Stomach (tissue), 8 donors: ENCODE measurements at regions not wholly inside any gene's neighbourhood (a gene's known extent, or its start where the extent isn't known, plus 50 kb on each side); places are given as distances from the start of the nearest gene placed in this dataset.

Experiments
- DNase-seq, 2 donors: peaks; one replicate each; pipeline versions ENCODE4 v3.0.0 to v3.0.0-alpha.2; 2013 to 2019
- H3K27ac ChIP-seq, 5 donors: fragments of 200-600 bp in 4 of 5; sonication (generic) in 4 of 5; one replicate each; pipeline ENCODE4 v1.5.1; 2013 to 2019; ENCODE audit warnings: mild to moderate bottlenecking in 1 of 5, moderate library complexity in 1 of 5
- H3K27me3 ChIP-seq, 3 donors: fragments of 200-600 bp; sonication (generic); one replicate each; pipeline ENCODE4 v1.5.1; 2017 to 2019; ENCODE audit warnings: mixed run types in 1 of 3
- H3K36me3 ChIP-seq, 4 donors: fragments of 200-600 bp; sonication (generic); 1 replicate in 3 of 4; 2 replicates in 1 of 4; pipeline ENCODE4 v1.5.1; 2016 to 2019
- H3K4me1 ChIP-seq, 4 donors: fragments of 200-600 bp; sonication (generic); one replicate each; pipeline ENCODE4 v1.5.1; 2016 to 2019
- H3K4me3 ChIP-seq, 4 donors: fragments of 200-600 bp; sonication (generic) in 3 of 4; one replicate each; pipeline ENCODE4 v1.5.1; 2016 to 2019; ENCODE audit warnings: mild to moderate bottlenecking in 1 of 4
- H3K9me3 ChIP-seq, 4 donors: fragments of 200-600 bp; sonication (generic); one replicate each; pipeline ENCODE4 v1.5.1; 2016 to 2019
- EP300 ChIP-seq: sonication (generic); formaldehyde crosslinking; IDR thresholded peaks from one replicate; pipeline ENCODE4 v1.6.1; 2017; ENCODE audit warnings: antibody characterized with exemption
- POLR2A ChIP-seq, 4 donors: fragments of 450-650 bp; IDR thresholded peaks; one replicate each; pipeline ENCODE4 v1.6.1; 2016; ENCODE audit warnings: antibody characterized with exemption in 4 of 4, control low read depth in 2 of 4, mild to moderate bottlenecking in 1 of 4, moderate library complexity in 1 of 4
- POLR2AphosphoS5 ChIP-seq, 3 donors: sonication (generic); formaldehyde crosslinking; IDR thresholded peaks; one replicate each; pipeline ENCODE4 v1.6.1; 2016; ENCODE audit warnings: antibody characterized with exemption in 3 of 3
- WGBS, 5 donors: extraction: QIAGEN DNeasy Blood & Tissue Kit in 3 of 5; methylation state at CpG; one replicate each; pipeline versions ENCODE4 v1.1.5 to v1.1.7; 2013 to 2018; 5-methylcytosine and 5-hydroxymethylcytosine counted together
- intact Hi-C: fragments of 100-400 bp; cut with DNase I; formaldehyde crosslinking; loops from one replicate; pipeline ENCODE4 v1.15.1; 2023; ENCODE audit warnings: low total_unique reads
- TF ChIP-seq, protein P1 (sequence below), 7 experiments: fragments of 450-650 bp in 4 of 7; fragments of 200-600 bp in 3 of 7; sonication (generic) in 3 of 7; IDR thresholded peaks; one replicate each; pipeline ENCODE4 v1.5.1; 2016 to 2019; ENCODE audit warnings: antibody characterized with exemption in 7 of 7, control low read depth in 2 of 7, mild to moderate bottlenecking in 1 of 7
- donor health status: healthy with polysubstance abuse.
- donor health status: Bipolar disorder and iron deficiency.
- donor health status: healthy.

DNA sequence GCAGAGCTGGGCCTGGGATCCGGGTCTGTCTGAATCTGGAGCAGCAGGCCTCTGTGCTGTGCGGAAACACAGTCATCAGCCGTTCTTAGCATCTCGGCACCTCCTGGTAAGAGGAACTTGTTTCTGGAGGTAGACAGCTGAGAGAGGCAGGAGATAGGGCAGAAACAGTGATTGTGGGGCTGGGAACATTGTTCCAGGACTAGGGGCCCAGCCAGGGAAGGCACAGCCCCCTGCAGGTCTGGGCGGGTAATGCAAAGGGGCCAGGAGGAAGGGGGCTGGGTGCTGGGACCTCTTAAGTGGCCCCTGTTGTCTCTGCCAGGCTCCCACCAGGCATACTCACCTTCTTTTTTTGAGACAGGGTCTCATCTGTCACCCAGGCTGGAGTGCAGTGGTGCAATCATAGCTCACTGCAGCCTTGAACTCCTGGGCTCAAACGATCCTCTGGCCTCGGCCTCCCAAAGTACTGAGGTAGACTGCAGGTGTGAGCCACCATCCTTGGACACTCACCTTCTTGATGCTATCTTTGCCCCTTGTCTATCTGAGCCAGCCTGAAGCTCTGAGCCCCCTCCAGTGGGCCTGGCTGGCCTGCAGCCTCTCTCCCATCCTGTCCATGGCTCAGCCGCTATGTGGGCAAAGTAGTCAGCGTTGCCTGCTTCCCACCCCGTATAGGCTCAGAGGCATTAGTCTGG is 134.3 kb upstream of the ZBTB40 start:
- intact Hi-C loops: no loop called here
- no peak for DNase-seq
- TF ChIP-seq EP300: no peak
- TF ChIP-seq, protein P1, sequence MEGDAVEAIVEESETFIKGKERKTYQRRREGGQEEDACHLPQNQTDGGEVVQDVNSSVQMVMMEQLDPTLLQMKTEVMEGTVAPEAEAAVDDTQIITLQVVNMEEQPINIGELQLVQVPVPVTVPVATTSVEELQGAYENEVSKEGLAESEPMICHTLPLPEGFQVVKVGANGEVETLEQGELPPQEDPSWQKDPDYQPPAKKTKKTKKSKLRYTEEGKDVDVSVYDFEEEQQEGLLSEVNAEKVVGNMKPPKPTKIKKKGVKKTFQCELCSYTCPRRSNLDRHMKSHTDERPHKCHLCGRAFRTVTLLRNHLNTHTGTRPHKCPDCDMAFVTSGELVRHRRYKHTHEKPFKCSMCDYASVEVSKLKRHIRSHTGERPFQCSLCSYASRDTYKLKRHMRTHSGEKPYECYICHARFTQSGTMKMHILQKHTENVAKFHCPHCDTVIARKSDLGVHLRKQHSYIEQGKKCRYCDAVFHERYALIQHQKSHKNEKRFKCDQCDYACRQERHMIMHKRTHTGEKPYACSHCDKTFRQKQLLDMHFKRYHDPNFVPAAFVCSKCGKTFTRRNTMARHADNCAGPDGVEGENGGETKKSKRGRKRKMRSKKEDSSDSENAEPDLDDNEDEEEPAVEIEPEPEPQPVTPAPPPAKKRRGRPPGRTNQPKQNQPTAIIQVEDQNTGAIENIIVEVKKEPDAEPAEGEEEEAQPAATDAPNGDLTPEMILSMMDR (IDR thresholded peaks at IDR 0.05): peak in 3 of 7 experiments; percentile 17 to 37 (median 26)
- no peak for TF ChIP-seq POLR2A (IDR thresholded peaks at IDR 0.05)
- no peak for TF ChIP-seq POLR2AphosphoS5 (IDR thresholded peaks at IDR 0.05)
- Histone ChIP-seq H3K4me1 (no peaks in the 10 kb centered on the region), H3K9me3 (no peaks in the 10 kb centered on the region), H3K4me3 (no peak overlapping the region), H3K27ac (no peak overlapping the region), H3K27me3 (peaks cover 0 to 50% (median 11%) of the 10 kb centered on the region in 3 donors), H3K36me3 (no peaks in the 10 kb centered on the region)
- WGBS, 5 donors: 74 to 85% (median 80%) methylated on average over 8 to 10 of the region's 10 CpGs

DNA sequence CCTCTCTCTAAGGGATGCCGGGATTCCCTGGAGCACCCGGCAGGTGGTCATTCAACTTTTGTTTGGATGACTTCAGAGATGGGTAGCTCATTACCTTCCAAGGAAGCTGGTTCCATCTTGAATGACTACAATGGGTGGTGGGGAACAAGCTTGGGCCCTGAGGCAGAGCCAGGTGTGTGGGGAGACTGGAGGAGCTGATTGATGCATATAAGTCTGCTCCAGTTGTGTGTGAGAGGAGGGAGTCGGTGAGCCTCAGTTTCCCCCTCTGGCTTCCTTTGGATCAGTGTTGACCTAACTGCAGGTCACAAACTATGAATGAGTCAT is 133.8 kb upstream of the ZBTB40 start:
- Histone ChIP-seq H3K4me3 (no peak overlapping the region), H3K27me3 (peaks cover 0 to 50% (median 11%) of the 10 kb centered on the region in 3 donors), H3K36me3 (no peaks in the 10 kb centered on the region), H3K4me1 (no peaks in the 10 kb centered on the region), H3K9me3 (no peaks in the 10 kb centered on the region), H3K27ac (no peak overlapping the region)
- intact Hi-C loops: no loop called here
- no peak for TF ChIP-seq POLR2AphosphoS5 (IDR thresholded peaks at IDR 0.05)
- 83 to 94% (median 92%) methylated on average over 3 of the region's 3 CpGs for WGBS, 5 donors
- DNase-seq: no peak

DNA sequence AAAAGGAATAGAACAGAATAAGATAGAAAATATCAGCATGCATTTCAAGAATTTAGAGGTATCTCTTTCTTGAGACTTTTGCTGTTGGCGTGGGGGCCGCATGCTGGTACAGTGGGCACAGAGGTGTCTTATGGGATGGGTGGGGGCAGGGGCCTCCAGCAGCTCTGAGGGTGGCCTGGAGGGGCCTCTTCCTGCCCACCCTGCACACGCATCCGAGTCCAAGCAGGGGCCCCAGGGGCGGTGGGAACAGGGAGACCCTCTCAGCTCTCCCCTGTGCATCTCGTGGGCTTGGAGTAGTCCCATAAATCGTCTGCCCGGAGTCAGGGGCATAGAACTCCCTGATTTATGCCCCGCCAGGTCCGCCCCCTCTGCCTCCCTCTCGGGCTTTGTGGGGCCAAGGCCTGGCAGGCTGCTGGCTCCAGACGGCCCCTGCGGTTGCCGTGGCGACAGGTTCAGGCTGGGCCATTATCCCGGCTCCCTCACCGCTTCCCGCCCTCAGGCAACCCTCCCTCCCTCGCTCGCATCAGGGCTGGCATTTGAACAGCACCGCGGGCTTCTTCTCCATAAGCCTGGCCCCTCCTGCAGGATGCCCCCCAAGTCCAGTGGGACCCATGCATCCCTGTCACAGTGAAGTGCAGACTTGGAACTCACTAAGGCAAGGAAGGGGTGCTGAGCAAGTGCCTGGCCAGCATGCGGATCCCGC is 133.2 kb upstream of the ZBTB40 start:
- intact Hi-C loops: no loop called here
- Histone ChIP-seq H3K27me3 (peaks cover 0 to 47% (median 11%) of the 10 kb centered on the region in 3 donors), H3K27ac (no peak overlapping the region), H3K4me3 (no peak overlapping the region), H3K4me1 (no peaks in the 10 kb centered on the region), H3K9me3 (no peaks in the 10 kb centered on the region), H3K36me3 (no peaks in the 10 kb centered on the region)
- TF ChIP-seq, protein P1 (IDR thresholded peaks at IDR 0.05): no peak
- TF ChIP-seq EP300 (no peak), POLR2AphosphoS5 (IDR thresholded peaks at IDR 0.05) (no peak), POLR2A (IDR thresholded peaks at IDR 0.05) (no peak)
- DNase-seq: peak in 1 of 2 donors; percentile 84
- WGBS, 5 donors: 26 to 33% (median 27%) methylated on average over 23 to 24 of the region's 24 CpGs

DNA sequence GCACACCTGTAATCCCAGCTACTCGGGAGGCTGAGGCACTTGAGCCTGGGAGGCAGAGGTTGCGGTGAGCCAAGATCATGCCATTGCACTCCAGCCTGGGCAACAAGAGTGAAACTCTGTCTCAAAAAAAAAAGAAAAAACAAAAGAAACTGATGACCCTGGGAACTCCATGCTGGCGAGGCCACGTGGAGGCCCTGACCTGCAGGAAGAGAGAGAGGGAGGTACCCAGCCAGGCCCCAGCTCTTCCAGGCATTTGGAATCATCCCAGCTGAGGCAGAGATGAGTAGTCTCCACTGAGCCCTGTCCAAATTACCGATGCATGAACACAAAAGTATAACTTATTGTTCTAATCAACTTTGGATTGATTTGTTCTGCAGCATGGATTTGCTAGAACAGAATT is 132.0 kb upstream of the ZBTB40 start:
- Histone ChIP-seq H3K4me3 (no peak overlapping the region), H3K36me3 (no peaks in the 10 kb centered on the region), H3K27me3 (peaks cover 0 to 44% (median 11%) of the 10 kb centered on the region in 3 donors), H3K9me3 (no peaks in the 10 kb centered on the region), H3K4me1 (no peaks in the 10 kb centered on the region), H3K27ac (no peak overlapping the region)
- intact Hi-C loops: no loop called here
- 79 to 88% (median 86%) methylated on average over 5 of the region's 5 CpGs for WGBS, 5 donors
- TF ChIP-seq EP300: no peak
- TF ChIP-seq, protein P1 (IDR thresholded peaks at IDR 0.05): no peak
- no peak for TF ChIP-seq POLR2A (IDR thresholded peaks at IDR 0.05)
- no peak for TF ChIP-seq POLR2AphosphoS5 (IDR thresholded peaks at IDR 0.05)
- DNase-seq: no peak
